ENCODE measurements at regions not wholly inside any gene's neighbourhood (a gene's known extent, or its start where the extent isn't known, plus 50 kb on each side); places are given as distances from the start of the nearest gene placed in this dataset.
"Not testable (repeated sequence)": the region's sequence is repeated elsewhere in the genome, so short reads cannot be mapped to it uniquely, and the experiment has no call there.

DNA sequence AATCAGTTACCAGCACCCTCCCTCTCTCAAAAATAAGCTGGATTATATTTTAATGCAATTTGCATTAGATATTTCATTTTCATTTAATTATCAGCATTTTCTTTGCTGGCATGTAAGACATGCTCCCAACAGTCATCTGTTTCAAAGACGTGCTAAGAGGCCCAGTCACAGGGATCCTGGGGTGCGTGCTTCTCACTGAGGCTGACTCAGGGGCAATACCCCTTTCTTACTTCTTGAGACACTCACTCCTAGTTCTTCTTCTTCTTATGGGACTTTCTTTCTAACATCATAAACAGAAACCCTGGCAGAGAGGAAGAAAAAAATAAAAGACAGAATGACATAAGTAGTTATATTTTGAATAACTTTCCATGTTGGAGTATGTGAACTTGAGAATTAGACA, 372.1 kb upstream of the MEX3C start:
- DNase-seq, result no peak
- intact Hi-C loops (cut with micrococcal nuclease; ENCODE audit: unreplicated experiment), result no loop called here
- no peaks in the 10 kb centered on the region for H3K36me3 Mint-ChIP-seq (ENCODE audit: insufficient read depth, unreplicated experiment)
- H3K27ac Mint-ChIP-seq (ENCODE audit: unreplicated experiment), result no peak overlapping the region
- no TSS peak for BruUV-seq (replicated peaks)
- H3K4me3 Mint-ChIP-seq (ENCODE audit: low read depth, unreplicated experiment), result no peak overlapping the region
- no peaks in the 10 kb centered on the region for H3K4me1 Mint-ChIP-seq (ENCODE audit: low read depth, unreplicated experiment)
- CTCF ChIA-PET, result no interaction called here
- TF ChIP-seq, protein P1, sequence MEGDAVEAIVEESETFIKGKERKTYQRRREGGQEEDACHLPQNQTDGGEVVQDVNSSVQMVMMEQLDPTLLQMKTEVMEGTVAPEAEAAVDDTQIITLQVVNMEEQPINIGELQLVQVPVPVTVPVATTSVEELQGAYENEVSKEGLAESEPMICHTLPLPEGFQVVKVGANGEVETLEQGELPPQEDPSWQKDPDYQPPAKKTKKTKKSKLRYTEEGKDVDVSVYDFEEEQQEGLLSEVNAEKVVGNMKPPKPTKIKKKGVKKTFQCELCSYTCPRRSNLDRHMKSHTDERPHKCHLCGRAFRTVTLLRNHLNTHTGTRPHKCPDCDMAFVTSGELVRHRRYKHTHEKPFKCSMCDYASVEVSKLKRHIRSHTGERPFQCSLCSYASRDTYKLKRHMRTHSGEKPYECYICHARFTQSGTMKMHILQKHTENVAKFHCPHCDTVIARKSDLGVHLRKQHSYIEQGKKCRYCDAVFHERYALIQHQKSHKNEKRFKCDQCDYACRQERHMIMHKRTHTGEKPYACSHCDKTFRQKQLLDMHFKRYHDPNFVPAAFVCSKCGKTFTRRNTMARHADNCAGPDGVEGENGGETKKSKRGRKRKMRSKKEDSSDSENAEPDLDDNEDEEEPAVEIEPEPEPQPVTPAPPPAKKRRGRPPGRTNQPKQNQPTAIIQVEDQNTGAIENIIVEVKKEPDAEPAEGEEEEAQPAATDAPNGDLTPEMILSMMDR (IDR thresholded peaks at IDR 0.05; ENCODE audit: unreplicated experiment), result no peak
- no peaks in the 10 kb centered on the region for H3K9me3 Mint-ChIP-seq (ENCODE audit: low read depth, unreplicated experiment)
- H3K27me3 Mint-ChIP-seq (ENCODE audit: unreplicated experiment), result peaks cover 24% of the 10 kb centered on the region

DNA sequence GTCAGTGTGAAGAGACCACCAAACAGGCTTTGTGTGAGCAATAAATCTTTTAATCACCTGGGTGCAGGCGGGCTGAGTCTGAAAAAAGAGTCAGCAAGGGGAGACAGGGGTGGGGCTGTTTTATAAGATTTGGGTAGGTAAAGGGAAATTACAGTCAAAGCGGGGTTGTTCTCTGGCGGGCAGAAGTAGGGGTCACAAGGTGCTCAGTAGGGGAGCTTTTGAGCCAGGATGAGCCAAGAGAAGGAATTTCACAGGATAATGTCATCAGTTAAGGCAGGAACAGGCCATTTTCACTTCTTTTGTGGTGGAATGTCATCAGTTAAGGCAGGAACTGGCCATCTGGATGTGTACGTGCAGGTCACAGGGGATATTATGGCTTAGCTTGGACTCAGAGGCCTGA, 372.6 kb upstream of the MEX3C start:
- H3K9me3 Mint-ChIP-seq (ENCODE audit: low read depth, unreplicated experiment); H3K4me3 Mint-ChIP-seq (ENCODE audit: low read depth, unreplicated experiment); H3K36me3 Mint-ChIP-seq (ENCODE audit: insufficient read depth, unreplicated experiment); H3K27ac Mint-ChIP-seq (ENCODE audit: unreplicated experiment); CTCF ChIA-PET; intact Hi-C loops (cut with micrococcal nuclease; ENCODE audit: unreplicated experiment); DNase-seq; BruUV-seq (replicated peaks); H3K4me1 Mint-ChIP-seq (ENCODE audit: low read depth, unreplicated experiment): not testable (repeated sequence)
- peaks cover 19% of the 10 kb centered on the region for H3K27me3 Mint-ChIP-seq (ENCODE audit: unreplicated experiment)

DNA sequence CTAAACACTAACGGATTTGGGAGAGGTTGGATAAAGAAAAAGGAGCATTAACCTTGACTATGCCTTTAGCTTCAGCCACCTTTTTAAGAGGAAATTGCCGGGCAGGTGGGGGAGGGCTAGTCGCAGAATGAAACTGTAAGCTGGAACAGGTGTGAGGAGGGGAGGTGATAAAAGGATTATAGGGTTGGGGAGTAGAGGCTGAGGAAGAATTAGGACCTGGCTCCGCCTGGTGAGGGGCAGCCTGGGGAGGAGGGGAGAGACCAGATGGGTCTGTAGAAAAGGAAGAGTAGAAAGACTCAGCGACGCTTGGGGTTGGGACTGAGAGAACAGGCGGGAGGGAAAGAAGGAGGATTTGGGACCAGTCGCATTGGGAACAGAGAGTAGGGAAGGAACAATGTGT, 376.4 kb upstream of the MEX3C start:
- H3K4me1 Mint-ChIP-seq (ENCODE audit: low read depth, unreplicated experiment); H3K4me3 Mint-ChIP-seq (ENCODE audit: low read depth, unreplicated experiment); H3K9me3 Mint-ChIP-seq (ENCODE audit: low read depth, unreplicated experiment); CTCF ChIA-PET; DNase-seq; intact Hi-C loops (cut with micrococcal nuclease; ENCODE audit: unreplicated experiment); H3K36me3 Mint-ChIP-seq (ENCODE audit: insufficient read depth, unreplicated experiment); H3K27me3 Mint-ChIP-seq (ENCODE audit: unreplicated experiment); BruUV-seq (replicated peaks); H3K27ac Mint-ChIP-seq (ENCODE audit: unreplicated experiment): not testable (repeated sequence)

DNA sequence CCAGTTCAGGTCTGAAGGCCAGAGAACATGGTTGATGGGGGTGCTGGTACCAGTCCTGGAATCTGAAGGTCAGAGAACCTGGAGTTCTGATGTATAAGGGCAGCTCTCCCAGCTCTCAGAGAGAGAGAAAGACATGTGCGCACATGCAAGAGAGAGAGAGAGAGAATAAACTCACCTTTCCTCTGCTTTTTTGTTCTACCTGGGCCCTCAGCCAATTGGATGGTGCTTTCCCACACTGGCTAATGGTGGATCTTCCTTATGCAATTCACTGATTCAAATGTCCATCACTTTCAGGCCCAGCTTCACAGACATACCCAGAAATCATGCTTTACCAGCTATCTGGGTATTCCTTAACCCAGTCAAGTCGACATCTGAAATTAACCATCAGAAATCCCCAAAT, 377.7 kb upstream of the MEX3C start:
- Mint-ChIP-seq H3K36me3 (ENCODE audit: insufficient read depth, unreplicated experiment) (no peaks in the 10 kb centered on the region), H3K9me3 (ENCODE audit: low read depth, unreplicated experiment) (no peaks in the 10 kb centered on the region), H3K4me3 (ENCODE audit: low read depth, unreplicated experiment) (no peak overlapping the region), H3K27ac (ENCODE audit: unreplicated experiment) (no peak overlapping the region), H3K4me1 (ENCODE audit: low read depth, unreplicated experiment) (no peaks in the 10 kb centered on the region), H3K27me3 (ENCODE audit: unreplicated experiment) (peaks cover 4% of the 10 kb centered on the region)
- DNase-seq, result no peak
- intact Hi-C loops (cut with micrococcal nuclease; ENCODE audit: unreplicated experiment), result no loop called here
- CTCF ChIA-PET, result no interaction called here
- TF ChIP-seq, protein P1 (IDR thresholded peaks at IDR 0.05; ENCODE audit: unreplicated experiment), result no peak
- no TSS peak for BruUV-seq (replicated peaks)

DNA sequence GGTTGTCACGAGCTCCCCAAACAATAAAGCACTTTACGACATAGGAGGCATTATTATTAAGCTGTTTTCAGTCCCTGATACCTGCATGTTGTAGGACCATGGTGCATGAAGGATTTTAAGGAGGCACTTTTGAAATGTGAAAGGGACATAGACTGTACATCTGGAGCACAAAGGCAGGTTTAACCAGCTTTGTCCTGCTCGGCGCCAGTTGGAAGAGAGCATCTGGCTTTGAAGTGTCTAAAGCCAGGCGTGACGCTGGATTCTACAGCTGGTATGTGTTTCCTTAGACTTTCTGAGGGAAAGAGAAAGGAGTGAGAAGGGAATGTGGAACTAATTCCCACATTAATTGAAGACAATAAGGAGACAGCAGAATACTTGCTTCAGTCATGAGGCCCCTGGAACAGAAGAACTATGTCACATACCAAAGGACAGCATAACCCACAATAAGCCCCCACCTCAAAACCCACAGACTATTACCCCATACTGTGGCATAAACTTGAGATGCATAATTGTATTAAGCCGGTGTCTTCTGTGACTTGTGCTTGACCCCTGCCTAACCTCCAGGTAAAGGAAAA, 381.0 kb upstream of the MEX3C start:
- Mint-ChIP-seq H3K27ac (ENCODE audit: unreplicated experiment) (no peak overlapping the region), H3K9me3 (ENCODE audit: low read depth, unreplicated experiment) (no peaks in the 10 kb centered on the region), H3K4me3 (ENCODE audit: low read depth, unreplicated experiment) (no peak overlapping the region), H3K27me3 (ENCODE audit: unreplicated experiment) (peaks cover 17% of the 10 kb centered on the region), H3K36me3 (ENCODE audit: insufficient read depth, unreplicated experiment) (no peaks in the 10 kb centered on the region), H3K4me1 (ENCODE audit: low read depth, unreplicated experiment) (no peaks in the 10 kb centered on the region)
- BruUV-seq (replicated peaks), result no TSS peak
- CTCF ChIA-PET, result interaction anchor here (0.5 kb wide), 1 partner anchor 101 kb away, joined by 3 read pairs; no protein-coding TSS in a partner anchor
- intact Hi-C loops (cut with micrococcal nuclease; ENCODE audit: unreplicated experiment), result no loop called here
- no peak for DNase-seq
- TF ChIP-seq, protein P1 (IDR thresholded peaks at IDR 0.05; ENCODE audit: unreplicated experiment), result no peak

Measured in Calu3 (cell line).